ENCODE measurements at regions not wholly inside any gene's neighbourhood (a gene's known extent, or its start where the extent isn't known, plus 50 kb on each side); places are given as distances from the start of the nearest gene placed in this dataset.

GRCh38 chr6:78427386-78427785, 440.0 kb upstream of the IRAK1BP1 start:
- Histone ChIP-seq H4K20me1 (ENCODE audit: insufficient read depth) (no peaks in the 10 kb centered on the region), H3K27ac (ENCODE audit: low read depth, low read length) (no peak overlapping the region), H3K4me3 (replicated peaks in 1 of 2; ENCODE audit: low read depth in 1 of 2, low read length in 2 of 2) (no peak overlapping the region), H3K4me1 (ENCODE audit: control insufficient read depth in 1 of 2, insufficient read depth in 2 of 2, low read length in 2 of 2) (no peaks in the 10 kb centered on the region), H3K27me3 (ENCODE audit: insufficient read depth, low read length) (no peaks in the 10 kb centered on the region), H3K9me3 (ENCODE audit: control insufficient read depth in 1 of 2, insufficient read depth in 1 of 2, low read depth in 1 of 2, low read length in 2 of 2) (no peaks in the 10 kb centered on the region), H2AFZ (ENCODE audit: low read depth, low read length, poor library complexity, severe bottlenecking) (no peak overlapping the region), H3K9ac (ENCODE audit: low read length) (no peak overlapping the region), H3K79me2 (ENCODE audit: insufficient read depth, low read length) (no peaks in the 10 kb centered on the region), H3K36me3 (ENCODE audit: control insufficient read depth in 1 of 2, insufficient read depth in 2 of 2, low read length in 2 of 2) (no peaks in the 10 kb centered on the region), H3K9me2 (ENCODE audit: insufficient read depth) (no peaks in the 10 kb centered on the region), H3K4me2 (ENCODE audit: low read length) (no peak overlapping the region)
- no peak for ATAC-seq
- ChIA-PET POLR2A (no interaction called here), CTCF (no interaction called here), RAD21 (ENCODE audit: low non-redundant PET in 1 of 2, low total read pairs in 2 of 2, uncharacterized antibody in 2 of 2, unreplicated experiment in 2 of 2) (no interaction called here)
- DNase-seq (ENCODE audit: low read depth, low spot score) = no peak
- intact Hi-C loops (cut with micrococcal nuclease) = no loop called here
- no TSS peak for BruUV-seq (replicated peaks)
- TF ChIP-seq ZFX (IDR thresholded peaks at IDR 0.05) = no peak
- TF ChIP-seq, protein P1, sequence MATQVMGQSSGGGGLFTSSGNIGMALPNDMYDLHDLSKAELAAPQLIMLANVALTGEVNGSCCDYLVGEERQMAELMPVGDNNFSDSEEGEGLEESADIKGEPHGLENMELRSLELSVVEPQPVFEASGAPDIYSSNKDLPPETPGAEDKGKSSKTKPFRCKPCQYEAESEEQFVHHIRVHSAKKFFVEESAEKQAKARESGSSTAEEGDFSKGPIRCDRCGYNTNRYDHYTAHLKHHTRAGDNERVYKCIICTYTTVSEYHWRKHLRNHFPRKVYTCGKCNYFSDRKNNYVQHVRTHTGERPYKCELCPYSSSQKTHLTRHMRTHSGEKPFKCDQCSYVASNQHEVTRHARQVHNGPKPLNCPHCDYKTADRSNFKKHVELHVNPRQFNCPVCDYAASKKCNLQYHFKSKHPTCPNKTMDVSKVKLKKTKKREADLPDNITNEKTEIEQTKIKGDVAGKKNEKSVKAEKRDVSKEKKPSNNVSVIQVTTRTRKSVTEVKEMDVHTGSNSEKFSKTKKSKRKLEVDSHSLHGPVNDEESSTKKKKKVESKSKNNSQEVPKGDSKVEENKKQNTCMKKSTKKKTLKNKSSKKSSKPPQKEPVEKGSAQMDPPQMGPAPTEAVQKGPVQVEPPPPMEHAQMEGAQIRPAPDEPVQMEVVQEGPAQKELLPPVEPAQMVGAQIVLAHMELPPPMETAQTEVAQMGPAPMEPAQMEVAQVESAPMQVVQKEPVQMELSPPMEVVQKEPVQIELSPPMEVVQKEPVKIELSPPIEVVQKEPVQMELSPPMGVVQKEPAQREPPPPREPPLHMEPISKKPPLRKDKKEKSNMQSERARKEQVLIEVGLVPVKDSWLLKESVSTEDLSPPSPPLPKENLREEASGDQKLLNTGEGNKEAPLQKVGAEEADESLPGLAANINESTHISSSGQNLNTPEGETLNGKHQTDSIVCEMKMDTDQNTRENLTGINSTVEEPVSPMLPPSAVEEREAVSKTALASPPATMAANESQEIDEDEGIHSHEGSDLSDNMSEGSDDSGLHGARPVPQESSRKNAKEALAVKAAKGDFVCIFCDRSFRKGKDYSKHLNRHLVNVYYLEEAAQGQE (IDR thresholded peaks at IDR 0.05; ENCODE audit: low read depth) = no peak
- TF ChIP-seq JUND (IDR thresholded peaks at IDR 0.05) = no peak
- no peak for TF ChIP-seq EZH2 (IDR thresholded peaks at IDR 0.05)
- no peak for TF ChIP-seq MAX (IDR thresholded peaks at IDR 0.05)
- no peak for TF ChIP-seq CTCF (IDR thresholded peaks at IDR 0.05 in 2 of 3, conservative IDR thresholded peaks at IDR 0.05 in 1 of 3; ENCODE audit: borderline replicate concordance in 1 of 3, insufficient read depth in 1 of 3, low read depth in 2 of 3, low read length in 2 of 3)
- TF ChIP-seq FOSL1 (IDR thresholded peaks at IDR 0.05; ENCODE audit: low read depth) = no peak
- TF ChIP-seq ZNF274 (IDR thresholded peaks at IDR 0.05; ENCODE audit: low read depth, low read length) = no peak
- TF ChIP-seq CEBPB (IDR thresholded peaks at IDR 0.05; ENCODE audit: low read depth) = no peak
- TF ChIP-seq EGR1 (IDR thresholded peaks at IDR 0.05; ENCODE audit: low read depth) = no peak
- no peak for TF ChIP-seq RAD21 (IDR thresholded peaks at IDR 0.05; ENCODE audit: low read depth)
